Karpas-422 (cell line): ENCODE measurements at regions not wholly inside any gene's neighbourhood (a gene's known extent, or its start where the extent isn't known, plus 50 kb on each side); places are given as distances from the start of the nearest gene placed in this dataset.
"Not testable (repeated sequence)": the region's sequence is repeated elsewhere in the genome, so short reads cannot be mapped to it uniquely, and the experiment has no call there.

Experiments used
- DNase-seq: peaks from one replicate; pipeline ENCODE4 v3.0.0-alpha.2; 2015
- H2AFZ ChIP-seq: fragments of 200-600 bp; sonication (generic); 2 replicates; pipeline ENCODE4 v1.6.1; 2014; ENCODE audit warnings: antibody characterized with exemption, low read length, mixed read lengths
- H3K27ac ChIP-seq: fragments of 200-600 bp; sonication (generic); 2 replicates; pipeline ENCODE4 v1.5.1; 2014; ENCODE audit warnings: mild to moderate bottlenecking, low read length, moderate library complexity
- H3K27me3 ChIP-seq: fragments of 200-600 bp; sonication (generic); 2 replicates; pipeline ENCODE4 v1.6.1; 2014; ENCODE audit warnings: low read length, mixed read lengths
- H3K36me3 ChIP-seq: fragments of 200-600 bp; sonication (generic); 2 replicates; pipeline ENCODE4 v1.6.1; 2014; ENCODE audit warnings: low read length, mixed read lengths; ENCODE audit not compliant: insufficient read depth
- H3K4me1 ChIP-seq: fragments of 200-600 bp; sonication (generic); 2 replicates; pipeline ENCODE4 v1.6.1; 2014; ENCODE audit warnings: mild to moderate bottlenecking, low read length, mixed read lengths
- H3K4me2 ChIP-seq: fragments of 200-600 bp; sonication (generic); 2 replicates; pipeline ENCODE4 v1.6.1; 2014; ENCODE audit warnings: low read length, low read depth, mild to moderate bottlenecking; ENCODE audit not compliant: poor library complexity, severe bottlenecking
- H3K4me3 ChIP-seq: fragments of 200-600 bp; sonication (generic); 2 replicates; pipeline ENCODE4 v1.5.1; 2014; ENCODE audit warnings: mild to moderate bottlenecking, antibody characterized with exemption, low read length, mixed read lengths
- H3K79me2 ChIP-seq: fragments of 200-600 bp; sonication (generic); 2 replicates; pipeline ENCODE4 v1.6.1; 2014; ENCODE audit warnings: mild to moderate bottlenecking, low read length, mixed read lengths
- H3K9ac ChIP-seq: fragments of 200-600 bp; sonication (generic); 2 replicates; pipeline ENCODE4 v1.6.0; 2014; ENCODE audit warnings: low read length
- H3K9me2 ChIP-seq: fragments of 200-600 bp; sonication (generic), shearing (Covaris generic); replicated peaks from 2 replicates; pipeline ENCODE4 v1.6.0; 2014; ENCODE audit warnings: mild to moderate bottlenecking, low read length, moderate library complexity; ENCODE audit not compliant: insufficient read depth
- H3K9me3 ChIP-seq: fragments of 300-700, 200-600 bp; sonication (generic); 2 replicates; pipeline ENCODE4 v1.6.1; 2014; ENCODE audit warnings: low read length, mixed read lengths
- H4K20me1 ChIP-seq: fragments of 200-600 bp; sonication (generic); 2 replicates; pipeline ENCODE4 v1.6.1; 2014; ENCODE audit warnings: mild to moderate bottlenecking, antibody characterized with exemption, low read length, low read depth; ENCODE audit not compliant: insufficient read depth

DNA sequence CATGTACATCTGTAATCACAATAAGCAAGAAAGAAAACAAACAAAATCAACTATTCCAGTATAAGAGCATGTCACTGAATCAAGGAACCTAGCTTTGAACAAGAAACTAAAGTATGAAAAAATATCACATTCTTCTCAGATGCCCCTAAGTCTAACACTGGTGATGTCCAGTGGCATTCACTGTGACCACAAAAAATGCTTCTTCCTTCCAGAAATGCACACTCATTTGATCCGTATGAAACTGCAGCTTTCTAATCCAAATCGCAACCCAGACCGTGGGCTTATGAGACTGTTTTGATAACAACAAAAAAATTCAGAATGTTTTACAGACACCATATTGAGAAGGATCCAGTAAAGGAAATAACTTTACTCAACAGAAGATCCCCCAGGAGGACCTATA lies 320.1 kb upstream of the TARS1 start:
- DNase-seq: no peak
- no peaks in the 10 kb centered on the region for H3K27me3 ChIP-seq
- no peak overlapping the region for H3K9ac ChIP-seq
- no peaks in the 10 kb centered on the region for H3K36me3 ChIP-seq
- H4K20me1 ChIP-seq: no peaks in the 10 kb centered on the region
- H3K9me3 ChIP-seq: no peaks in the 10 kb centered on the region
- no peaks in the 10 kb centered on the region for H3K9me2 ChIP-seq
- no peaks in the 10 kb centered on the region for H3K4me1 ChIP-seq
- no peaks in the 10 kb centered on the region for H3K79me2 ChIP-seq
- H3K4me3 ChIP-seq: no peak overlapping the region
- H2AFZ ChIP-seq: no peak overlapping the region
- H3K27ac ChIP-seq: no peak overlapping the region
- H3K4me2 ChIP-seq: no peak overlapping the region

GRCh38 chr5:33129309-33129708 lies 311.5 kb upstream of the TARS1 start:
- H3K9me3 ChIP-seq: no peaks in the 10 kb centered on the region
- no peak overlapping the region for H3K4me3 ChIP-seq
- H3K4me2 ChIP-seq: no peak overlapping the region
- no peaks in the 10 kb centered on the region for H3K4me1 ChIP-seq
- H3K27me3 ChIP-seq: no peaks in the 10 kb centered on the region
- no peak overlapping the region for H3K27ac ChIP-seq
- no peaks in the 10 kb centered on the region for H3K79me2 ChIP-seq
- no peak for DNase-seq
- no peaks in the 10 kb centered on the region for H4K20me1 ChIP-seq
- no peaks in the 10 kb centered on the region for H3K9me2 ChIP-seq
- H3K9ac ChIP-seq: no peak overlapping the region
- H3K36me3 ChIP-seq: no peaks in the 10 kb centered on the region
- H2AFZ ChIP-seq: no peak overlapping the region

- H3K27ac ChIP-seq: no peak overlapping the region
- H2AFZ ChIP-seq: no peak overlapping the region
- no peak overlapping the region for H3K9ac ChIP-seq
- H3K4me1 ChIP-seq: no peaks in the 10 kb centered on the region
- no peaks in the 10 kb centered on the region for H4K20me1 ChIP-seq
- H3K36me3 ChIP-seq: no peaks in the 10 kb centered on the region
- no peak overlapping the region for H3K4me3 ChIP-seq
- H3K4me2 ChIP-seq: no peak overlapping the region
- no peaks in the 10 kb centered on the region for H3K27me3 ChIP-seq
- H3K79me2 ChIP-seq: no peaks in the 10 kb centered on the region
- no peaks in the 10 kb centered on the region; the same call in 1 of the 2 replicates for H3K9me2 ChIP-seq
- peaks cover 21% of the 10 kb centered on the region for H3K9me3 ChIP-seq
- no peak for DNase-seq
Measured at GRCh38 chr5:33136785-33137184, 304.0 kb upstream of the TARS1 start.

DNA sequence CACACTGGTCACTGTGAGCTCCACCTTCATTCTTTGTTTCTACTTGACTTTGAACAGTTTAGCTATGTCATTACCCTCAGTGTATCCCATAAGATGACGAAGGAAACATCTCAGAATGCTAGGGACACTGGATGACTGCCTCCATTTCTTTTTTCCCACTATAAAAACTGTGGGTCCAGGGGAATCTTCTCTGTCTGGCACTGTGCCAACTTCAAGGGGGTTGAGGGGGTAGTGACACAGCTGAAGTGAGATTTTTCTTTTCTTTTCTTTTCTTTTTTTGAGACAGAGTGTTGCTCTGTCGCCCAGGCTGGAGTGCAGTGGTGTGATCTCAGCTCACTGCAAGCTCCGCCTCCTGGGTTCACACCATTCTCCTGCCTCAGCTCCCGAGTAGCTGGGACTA lies 302.6 kb upstream of the TARS1 start:
- H3K79me2 ChIP-seq, H3K27me3 ChIP-seq, H3K36me3 ChIP-seq, H3K9ac ChIP-seq, H3K4me3 ChIP-seq, DNase-seq, H2AFZ ChIP-seq, H3K9me2 ChIP-seq, H3K4me1 ChIP-seq, H3K27ac ChIP-seq, H3K4me2 ChIP-seq, H4K20me1 ChIP-seq: not testable (repeated sequence)
- peaks cover 21% of the 10 kb centered on the region for H3K9me3 ChIP-seq

GRCh38 chr5:33143405-33144123 lies 297.2 kb upstream of the TARS1 start:
- Histone ChIP-seq H3K4me2 (no peak overlapping the region), H3K36me3 (no peaks in the 10 kb centered on the region), H3K27ac (no peak overlapping the region), H3K9ac (no peak overlapping the region), H3K79me2 (no peaks in the 10 kb centered on the region), H3K4me1 (no peaks in the 10 kb centered on the region), H3K9me2 (no peaks in the 10 kb centered on the region; the same call in 1 of the 2 replicates), H4K20me1 (no peaks in the 10 kb centered on the region), H2AFZ (no peak overlapping the region), H3K4me3 (no peak overlapping the region), H3K27me3 (no peaks in the 10 kb centered on the region), H3K9me3 (peaks cover 5% of the 10 kb centered on the region; the same call in 1 of the 2 replicates)
- DNase-seq: no peak

GRCh38 chr5:33146881-33147280 lies 293.9 kb upstream of the TARS1 start:
- no peak overlapping the region for H3K9ac ChIP-seq
- no peak overlapping the region for H3K4me3 ChIP-seq
- no peaks in the 10 kb centered on the region for H3K36me3 ChIP-seq
- no peak overlapping the region for H2AFZ ChIP-seq
- DNase-seq: no peak
- H4K20me1 ChIP-seq: no peaks in the 10 kb centered on the region
- no peaks in the 10 kb centered on the region for H3K79me2 ChIP-seq
- no peak overlapping the region for H3K4me2 ChIP-seq
- no peaks in the 10 kb centered on the region for H3K4me1 ChIP-seq
- no peaks in the 10 kb centered on the region for H3K9me2 ChIP-seq
- no peaks in the 10 kb centered on the region for H3K27me3 ChIP-seq
- H3K27ac ChIP-seq: no peak overlapping the region
- no peaks in the 10 kb centered on the region for H3K9me3 ChIP-seq

- Histone ChIP-seq H3K4me2 (no peak overlapping the region), H2AFZ (no peak overlapping the region)
- DNase-seq: no peak
Measured at GRCh38 chr5:33148076-33148513, 292.7 kb upstream of the TARS1 start.

GRCh38 chr5:33153372-33153771 lies 287.4 kb upstream of the TARS1 start:
- no peaks in the 10 kb centered on the region for H3K27me3 ChIP-seq
- no peak overlapping the region for H3K9ac ChIP-seq
- no peaks in the 10 kb centered on the region for H3K36me3 ChIP-seq
- no peak overlapping the region for H3K4me2 ChIP-seq
- DNase-seq: no peak
- H3K9me3 ChIP-seq: no peaks in the 10 kb centered on the region
- H3K79me2 ChIP-seq: no peaks in the 10 kb centered on the region
- H3K4me1 ChIP-seq: no peaks in the 10 kb centered on the region
- no peak overlapping the region for H3K4me3 ChIP-seq
- H3K9me2 ChIP-seq: no peaks in the 10 kb centered on the region
- H4K20me1 ChIP-seq: no peaks in the 10 kb centered on the region
- H2AFZ ChIP-seq: no peak overlapping the region
- no peak overlapping the region for H3K27ac ChIP-seq

More at GRCh38 chr5:33148076-33148513, 292.7 kb upstream of the TARS1 start:
- no peaks in the 10 kb centered on the region for H3K9me3 ChIP-seq
- H3K9me2 ChIP-seq: no peaks in the 10 kb centered on the region
- no peaks in the 10 kb centered on the region for H3K79me2 ChIP-seq
- no peak overlapping the region for H3K4me3 ChIP-seq
- H4K20me1 ChIP-seq: no peaks in the 10 kb centered on the region
- H3K9ac ChIP-seq: no peak overlapping the region
- H3K27ac ChIP-seq: no peak overlapping the region
- H3K4me1 ChIP-seq: no peaks in the 10 kb centered on the region
- H3K36me3 ChIP-seq: no peaks in the 10 kb centered on the region
- no peaks in the 10 kb centered on the region for H3K27me3 ChIP-seq
